GM23248 (cell line): ENCODE measurements at regions not wholly inside any gene's neighbourhood (a gene's known extent, or its start where the extent isn't known, plus 50 kb on each side); places are given as distances from the start of the nearest gene placed in this dataset.

Source experiments
- DNase-seq: peaks from one replicate; pipeline ENCODE4 v3.0.0-alpha.2; 2015
- H2AFZ ChIP-seq: fragments of 200-600 bp; sonication (generic); 2 replicates; pipeline ENCODE4 v1.6.1; 2016; ENCODE audit warnings: antibody characterized with exemption
- H3F3A ChIP-seq: fragments of 200-600 bp; sonication (generic); 2 replicates; pipeline ENCODE4 v1.6.1; 2016; ENCODE audit warnings: mild to moderate bottlenecking, antibody characterized with exemption, mixed run types; ENCODE audit not compliant: insufficient read depth
- H3K27ac ChIP-seq: fragments of 200-600 bp; sonication (generic); 2 replicates; pipeline ENCODE4 v1.5.1; 2016; ENCODE audit warnings: mild to moderate bottlenecking
- H3K27me3 ChIP-seq: fragments of 200-600 bp; sonication (generic); replicated peaks from 2 replicates; pipeline ENCODE4 v1.6.1; 2016; ENCODE audit warnings: mild to moderate bottlenecking; ENCODE audit not compliant: insufficient read depth
- H3K36me3 ChIP-seq: fragments of 200-600 bp; sonication (generic); 2 replicates; pipeline ENCODE4 v1.6.1; 2016; ENCODE audit warnings: low read depth, mild to moderate bottlenecking
- H3K4me1 ChIP-seq: fragments of 200-600 bp; sonication (generic); 2 replicates; pipeline ENCODE4 v1.6.1; 2016; ENCODE audit warnings: mild to moderate bottlenecking; ENCODE audit not compliant: insufficient read depth
- H3K4me2 ChIP-seq: fragments of 200-600 bp; sonication (generic); one replicate; pipeline ENCODE4 v1.6.1; 2016; ENCODE audit warnings: mild to moderate bottlenecking; ENCODE audit not compliant: unreplicated experiment
- H3K4me3 ChIP-seq: fragments of 200-600 bp; sonication (generic); 2 replicates; pipeline ENCODE4 v1.5.1; 2016; ENCODE audit warnings: mild to moderate bottlenecking
- H3K79me2 ChIP-seq: fragments of 200-600 bp; sonication (generic); 2 replicates; pipeline ENCODE4 v1.6.1; 2016; ENCODE audit warnings: mild to moderate bottlenecking; ENCODE audit not compliant: insufficient read depth
- H3K9ac ChIP-seq: fragments of 200-600 bp; sonication (generic); 2 replicates; pipeline ENCODE4 v1.6.1; 2016; ENCODE audit warnings: mild to moderate bottlenecking
- H3K9me2 ChIP-seq: fragments of 200-600 bp; sonication (generic); 2 replicates; pipeline ENCODE4 v1.6.1; 2016; ENCODE audit warnings: mixed run types, mild to moderate bottlenecking, moderate library complexity; ENCODE audit not compliant: insufficient read depth
- H3K9me3 ChIP-seq: fragments of 200-600 bp; sonication (generic); one replicate; pipeline ENCODE4 v1.6.1; 2017; ENCODE audit warnings: low read depth
- H4K20me1 ChIP-seq: fragments of 200-600 bp; sonication (generic); 2 replicates; pipeline ENCODE4 v1.6.0; 2016; ENCODE audit not compliant: insufficient read depth
- EZH2 ChIP-seq: fragments of 200-600 bp; sonication (generic); IDR thresholded peaks from 2 replicates; pipeline ENCODE4 v1.6.1; 2018; ENCODE audit warnings: antibody characterized with exemption, mild to moderate bottlenecking; ENCODE audit not compliant: insufficient read depth, poor library complexity, severe bottlenecking
- EZH2phosphoT487 ChIP-seq: fragments of 200-600 bp; sonication (generic); IDR thresholded peaks from 2 replicates; pipeline ENCODE4 v1.6.1; 2018; ENCODE audit warnings: antibody characterized with exemption, moderate library complexity, mild to moderate bottlenecking, low read depth; ENCODE audit not compliant: insufficient read depth
- WGBS, 2 experiments: methylation state at CpG; one replicate each; pipeline ENCODE4 v1.1.6; 2015 to 2017; ENCODE audit warnings: low lambda C conversion rate in 2 of 2, low coverage in 1 of 2; ENCODE audit errors: missing lambda C conversion rate in 2 of 2; 5-methylcytosine and 5-hydroxymethylcytosine counted together
- in situ Hi-C: fragments of 300-500 bp; cut with MboI; formaldehyde crosslinking; loops from 2 replicates; pipeline ENCODE4 v1.15.0; 2020

GRCh38 chr1:177392336-177392735 lies 221.6 kb downstream of the BRINP2 start:
- Histone ChIP-seq H3K79me2 (no peaks in the 10 kb centered on the region), H3F3A (no peaks in the 10 kb centered on the region), H3K4me3 (no peak overlapping the region), H3K9ac (no peak overlapping the region), H3K9me2 (no peaks in the 10 kb centered on the region), H4K20me1 (no peaks in the 10 kb centered on the region), H3K27me3 (no peaks in the 10 kb centered on the region; the same call in 1 of the 2 replicates), H3K36me3 (no peaks in the 10 kb centered on the region), H3K4me2 (no peak overlapping the region), H2AFZ (no peak overlapping the region), H3K9me3 (no peaks in the 10 kb centered on the region), H3K4me1 (peaks cover 5% of the 10 kb centered on the region; the same call in 1 of the 2 replicates), H3K27ac (no peak overlapping the region)
- in situ Hi-C loops: no loop called here
- DNase-seq: no peak
- 44 to 61% methylated on average over 3 of the region's 3 CpGs for WGBS, 2 experiments
- no peak for TF ChIP-seq EZH2
- no peak for TF ChIP-seq EZH2phosphoT487

- no peak overlapping the region for H3K27ac ChIP-seq
- in situ Hi-C loops: no loop called here
- no peak overlapping the region for H3K9ac ChIP-seq
- H3K4me1 ChIP-seq: peaks cover 26% of the 10 kb centered on the region
- H3K9me2 ChIP-seq: no peaks in the 10 kb centered on the region
- H3K9me3 ChIP-seq: no peaks in the 10 kb centered on the region
- no peaks in the 10 kb centered on the region for H3K36me3 ChIP-seq
- H3F3A ChIP-seq: peaks cover 15% of the 10 kb centered on the region; the same call in 1 of the 2 replicates
- no peak overlapping the region for H3K4me2 ChIP-seq
- no peak overlapping the region for H3K4me3 ChIP-seq
- no peaks in the 10 kb centered on the region for H3K79me2 ChIP-seq
- H3K27me3 ChIP-seq: no peaks in the 10 kb centered on the region
- peak; percentile 60 for DNase-seq
- TF ChIP-seq EZH2phosphoT487 (no peak), EZH2 (no peak)
- WGBS, 2 experiments: 47 to 55% methylated on average over 5 of the region's 5 CpGs
- H2AFZ ChIP-seq: no peak overlapping the region
- no peaks in the 10 kb centered on the region for H4K20me1 ChIP-seq
These were observed 215.3 kb downstream of the BRINP2 start for GRCh38 chr1:177385760-177386698.

- H4K20me1 ChIP-seq: no peaks in the 10 kb centered on the region
- peaks cover 26% of the 10 kb centered on the region for H3K4me1 ChIP-seq
- in situ Hi-C loops: no loop called here
- DNase-seq: peak; percentile 86
- H3K9me2 ChIP-seq: no peaks in the 10 kb centered on the region
- WGBS, 2 experiments: 17 to 33% methylated on average over 3 of the region's 3 CpGs
- no peaks in the 10 kb centered on the region for H3K79me2 ChIP-seq
- no peaks in the 10 kb centered on the region for H3K27me3 ChIP-seq
- no peak for TF ChIP-seq EZH2
- TF ChIP-seq EZH2phosphoT487: no peak
- no peak overlapping the region for H3K4me3 ChIP-seq
- no peak overlapping the region for H2AFZ ChIP-seq
- no peak overlapping the region for H3K9ac ChIP-seq
- peak overlapping the region; percentile 32 for H3K4me2 ChIP-seq
- no peaks in the 10 kb centered on the region for H3K36me3 ChIP-seq
- no peaks in the 10 kb centered on the region for H3K9me3 ChIP-seq
- H3F3A ChIP-seq: peaks cover 15% of the 10 kb centered on the region; the same call in 1 of the 2 replicates
- no peak overlapping the region; the same call in 1 of the 2 replicates for H3K27ac ChIP-seq
These were observed 213.7 kb downstream of the BRINP2 start for GRCh38 chr1:177384461-177384860.

GRCh38 chr1:177383715-177384114 lies 213.0 kb downstream of the BRINP2 start:
- DNase-seq: peak; percentile 10

More at GRCh38 chr1:177383715-177384114, 213.0 kb downstream of the BRINP2 start:
- Histone ChIP-seq H3K27ac (no peak overlapping the region; the same call in 1 of the 2 replicates), H3K27me3 (no peaks in the 10 kb centered on the region), H3F3A (peaks cover 15% of the 10 kb centered on the region; the same call in 1 of the 2 replicates), H3K9ac (no peak overlapping the region), H3K36me3 (no peaks in the 10 kb centered on the region), H3K9me3 (no peaks in the 10 kb centered on the region), H3K79me2 (no peaks in the 10 kb centered on the region), H2AFZ (no peak overlapping the region), H3K9me2 (no peaks in the 10 kb centered on the region), H3K4me3 (no peak overlapping the region), H3K4me1 (peaks cover 26% of the 10 kb centered on the region), H3K4me2 (no peak overlapping the region), H4K20me1 (no peaks in the 10 kb centered on the region)
- TF ChIP-seq EZH2 (no peak), EZH2phosphoT487 (no peak)
- 27 to 33% methylated on average over 1 of the region's 1 CpG for WGBS, 2 experiments
- in situ Hi-C loops: no loop called here
